Esophagus squamous epithelium (tissue), 5 donors: ENCODE measurements at regions not wholly inside any gene's neighbourhood (a gene's known extent, or its start where the extent isn't known, plus 50 kb on each side); places are given as distances from the start of the nearest gene placed in this dataset.

ENCODE experiments used
- DNase-seq: peaks from one replicate; lab custom pipeline; 2025; lab: John Stamatoyannopoulos, UW
- H3K27ac ChIP-seq, 4 donors: fragments of 200-600 bp; sonication (generic); one replicate each; pipeline ENCODE4 v1.5.1; 2016 to 2019; ENCODE audit warnings: mild to moderate bottlenecking in 1 of 4
- H3K27me3 ChIP-seq, 4 donors: fragments of 200-600 bp; sonication (generic); 1 replicate in 3 of 4; 2 replicates in 1 of 4; pipeline versions ENCODE4 v1.5.1 to v1.6.0; 2017 to 2021; ENCODE audit warnings: antibody characterized with exemption in 1 of 4
- H3K36me3 ChIP-seq, 3 donors: fragments of 200-600 bp; sonication (generic); one replicate each; pipeline ENCODE4 v1.5.1; 2016 to 2019
- H3K4me1 ChIP-seq, 3 donors: fragments of 200-600 bp; sonication (generic); one replicate each; pipeline ENCODE4 v1.5.1; 2017 to 2019
- H3K4me3 ChIP-seq, 4 donors: fragments of 200-600 bp; sonication (generic); 1 replicate in 3 of 4; 2 replicates in 1 of 4; pipeline ENCODE4 v1.5.1; 2016 to 2019; ENCODE audit warnings: mild to moderate bottlenecking in 2 of 4, moderate library complexity in 1 of 4
- H3K9me3 ChIP-seq, 3 donors: fragments of 200-600 bp; sonication (generic); one replicate each; pipeline ENCODE4 v1.5.1; 2016 to 2019
- POLR2A ChIP-seq, 4 donors: fragments of 450-650 bp; IDR thresholded peaks; one replicate each; pipeline ENCODE4 v1.6.1; 2017; ENCODE audit warnings: antibody characterized with exemption in 4 of 4, mild to moderate bottlenecking in 4 of 4, moderate library complexity in 3 of 4
- WGBS, 2 donors: methylation state at CpG; one replicate each; pipeline ENCODE4 v1.1.5; 2018; 5-methylcytosine and 5-hydroxymethylcytosine counted together
- intact Hi-C: fragments of 100-400 bp; cut with DNase I; formaldehyde crosslinking; loops from one replicate; pipeline ENCODE4 v1.15.0; 2022
- TF ChIP-seq, protein P1 (sequence below), 6 experiments: fragments of 450-650 bp in 4 of 6; fragments of 200-600 bp in 2 of 6; sonication (generic) in 2 of 6; IDR thresholded peaks; one replicate each; pipeline ENCODE4 v1.5.1; 2016 to 2019; ENCODE audit warnings: antibody characterized with exemption in 6 of 6, mild to moderate bottlenecking in 4 of 6, moderate library complexity in 4 of 6
- donor health status: DM: yes; HTN: yes; CAD: no.

DNA sequence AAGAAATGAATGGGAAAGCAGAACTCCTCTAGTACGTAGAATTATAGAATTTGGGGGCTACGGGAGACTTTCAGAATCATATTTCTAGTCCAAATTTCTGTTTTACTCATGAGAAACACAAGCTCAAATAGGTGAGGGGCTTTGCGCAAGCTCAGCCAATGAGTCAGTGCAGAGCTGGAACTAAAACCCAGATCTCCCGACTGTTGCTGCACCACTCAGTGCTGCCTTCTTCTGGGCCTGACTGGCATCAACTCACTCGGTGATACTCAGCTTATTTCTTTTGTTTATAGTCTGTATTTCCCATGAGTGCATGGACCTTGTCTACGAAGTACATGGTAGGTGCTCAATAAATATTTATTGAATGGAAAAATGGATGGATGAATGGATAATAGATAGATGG lies 280.2 kb downstream of the CDK5RAP2 start:
- H3K27ac ChIP-seq = no peak overlapping the region
- no peaks in the 10 kb centered on the region for H3K9me3 ChIP-seq
- DNase-seq = no peak
- H3K4me3 ChIP-seq = no peak overlapping the region
- H3K27me3 ChIP-seq = no peaks in the 10 kb centered on the region
- TF ChIP-seq, protein P1, sequence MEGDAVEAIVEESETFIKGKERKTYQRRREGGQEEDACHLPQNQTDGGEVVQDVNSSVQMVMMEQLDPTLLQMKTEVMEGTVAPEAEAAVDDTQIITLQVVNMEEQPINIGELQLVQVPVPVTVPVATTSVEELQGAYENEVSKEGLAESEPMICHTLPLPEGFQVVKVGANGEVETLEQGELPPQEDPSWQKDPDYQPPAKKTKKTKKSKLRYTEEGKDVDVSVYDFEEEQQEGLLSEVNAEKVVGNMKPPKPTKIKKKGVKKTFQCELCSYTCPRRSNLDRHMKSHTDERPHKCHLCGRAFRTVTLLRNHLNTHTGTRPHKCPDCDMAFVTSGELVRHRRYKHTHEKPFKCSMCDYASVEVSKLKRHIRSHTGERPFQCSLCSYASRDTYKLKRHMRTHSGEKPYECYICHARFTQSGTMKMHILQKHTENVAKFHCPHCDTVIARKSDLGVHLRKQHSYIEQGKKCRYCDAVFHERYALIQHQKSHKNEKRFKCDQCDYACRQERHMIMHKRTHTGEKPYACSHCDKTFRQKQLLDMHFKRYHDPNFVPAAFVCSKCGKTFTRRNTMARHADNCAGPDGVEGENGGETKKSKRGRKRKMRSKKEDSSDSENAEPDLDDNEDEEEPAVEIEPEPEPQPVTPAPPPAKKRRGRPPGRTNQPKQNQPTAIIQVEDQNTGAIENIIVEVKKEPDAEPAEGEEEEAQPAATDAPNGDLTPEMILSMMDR (IDR thresholded peaks at IDR 0.05) = no peak
- TF ChIP-seq POLR2A (IDR thresholded peaks at IDR 0.05) = no peak
- 72 to 73% methylated on average over 6 of the region's 6 CpGs for WGBS, 2 donors
- H3K4me1 ChIP-seq = no peaks in the 10 kb centered on the region
- intact Hi-C loops = no loop called here
- no peaks in the 10 kb centered on the region for H3K36me3 ChIP-seq

GRCh38 chr9:120294003-120294402 lies 286.0 kb downstream of the CDK5RAP2 start:
- Histone ChIP-seq H3K36me3 (no peaks in the 10 kb centered on the region), H3K4me1 (no peaks in the 10 kb centered on the region), H3K9me3 (no peaks in the 10 kb centered on the region), H3K27me3 (no peaks in the 10 kb centered on the region), H3K4me3 (no peak overlapping the region), H3K27ac (no peak overlapping the region)
- intact Hi-C loops = no loop called here
- TF ChIP-seq POLR2A (IDR thresholded peaks at IDR 0.05) = no peak
- TF ChIP-seq, protein P1 (IDR thresholded peaks at IDR 0.05) = no peak
- DNase-seq = no peak
- 59 to 60% methylated on average over 4 of the region's 4 CpGs for WGBS, 2 donors

GRCh38 chr9:120292606-120293005 lies 287.4 kb downstream of the CDK5RAP2 start:
- intact Hi-C loops = no loop called here
- H3K27me3 ChIP-seq = no peaks in the 10 kb centered on the region
- no peak overlapping the region for H3K4me3 ChIP-seq
- H3K27ac ChIP-seq = no peak overlapping the region
- no peaks in the 10 kb centered on the region for H3K4me1 ChIP-seq
- 0% methylated on average over 1 of the region's 1 CpG for WGBS, 2 donors
- TF ChIP-seq, protein P1 (IDR thresholded peaks at IDR 0.05) = no peak
- no peaks in the 10 kb centered on the region for H3K36me3 ChIP-seq
- no peak for DNase-seq
- H3K9me3 ChIP-seq = no peaks in the 10 kb centered on the region

GRCh38 chr9:120291050-120291449 lies 288.9 kb downstream of the CDK5RAP2 start:
- intact Hi-C loops = no loop called here
- Histone ChIP-seq H3K36me3 (no peaks in the 10 kb centered on the region), H3K27ac (no peak overlapping the region), H3K4me1 (no peaks in the 10 kb centered on the region), H3K4me3 (no peak overlapping the region), H3K27me3 (no peaks in the 10 kb centered on the region), H3K9me3 (no peaks in the 10 kb centered on the region)
- DNase-seq = no peak
- TF ChIP-seq POLR2A (IDR thresholded peaks at IDR 0.05) = no peak
- TF ChIP-seq, protein P1 (IDR thresholded peaks at IDR 0.05) = no peak
- 85 to 91% methylated on average over 3 of the region's 3 CpGs for WGBS, 2 donors

- WGBS, 2 donors = 41 to 45% methylated on average over 8 to 9 of the region's 9 CpGs
- H3K36me3 ChIP-seq = no peaks in the 10 kb centered on the region
- intact Hi-C loops = no loop called here
- no peaks in the 10 kb centered on the region for H3K4me1 ChIP-seq
- DNase-seq = no peak
- no peak overlapping the region for H3K4me3 ChIP-seq
- no peak for TF ChIP-seq POLR2A (IDR thresholded peaks at IDR 0.05)
- TF ChIP-seq, protein P1 (IDR thresholded peaks at IDR 0.05) = no peak
- no peak overlapping the region for H3K27ac ChIP-seq
- H3K9me3 ChIP-seq = no peaks in the 10 kb centered on the region
- no peaks in the 10 kb centered on the region for H3K27me3 ChIP-seq
Observed at GRCh38 chr9:120289990-120290975, 289.7 kb downstream of the CDK5RAP2 start.
